ENCODE measurements at regions not wholly inside any gene's neighbourhood (a gene's known extent, or its start where the extent isn't known, plus 50 kb on each side); places are given as distances from the start of the nearest gene placed in this dataset.
A peak's percentile ranks its signal among the peaks of the same experiment; 100 is the strongest.

- Histone ChIP-seq H3K4me1 (ENCODE audit: control insufficient read depth in 3 of 3, insufficient read depth in 3 of 3, low read length in 3 of 3) (peaks cover 12 to 27% (median 18%) of the 10 kb centered on the region in 3 donors), H3K27ac (ENCODE audit: low read depth, low read length) (peak overlapping the region; percentile 68), H3K9me3 (ENCODE audit: control insufficient read depth in 3 of 3, low read length in 3 of 3) (no peaks in the 10 kb centered on the region), H3K4me3 (ENCODE audit: low read length in 3 of 3) (no peak overlapping the region), H3K36me3 (ENCODE audit: control insufficient read depth in 3 of 3, insufficient read depth in 3 of 3, low read length in 3 of 3) (no peaks in the 10 kb centered on the region), H3K27me3 (ENCODE audit: control insufficient read depth in 3 of 3, insufficient read depth in 3 of 3, low read length in 3 of 3) (peaks cover 0 to 4% (median 0%) of the 10 kb centered on the region in 3 donors), H3K9ac (ENCODE audit: low read depth in 1 of 3, low read length in 3 of 3) (peak overlapping the region in 1 of 3 donors; percentile 8)
Measured at GRCh38 chr5:171578049-171578828, 158.8 kb downstream of the FGF18 start.

GRCh38 chr5:171578829-171579491 lies 159.5 kb downstream of the FGF18 start:
- Histone ChIP-seq H3K4me3 (ENCODE audit: low read length in 3 of 3) (no peak overlapping the region), H3K9me3 (ENCODE audit: control insufficient read depth in 3 of 3, low read length in 3 of 3) (no peaks in the 10 kb centered on the region), H3K27ac (ENCODE audit: low read depth, low read length) (peak overlapping the region; percentile 68), H3K36me3 (ENCODE audit: control insufficient read depth in 3 of 3, insufficient read depth in 3 of 3, low read length in 3 of 3) (no peaks in the 10 kb centered on the region), H3K4me1 (ENCODE audit: control insufficient read depth in 3 of 3, insufficient read depth in 3 of 3, low read length in 3 of 3) (peaks cover 12 to 27% (median 18%) of the 10 kb centered on the region in 3 donors), H3K27me3 (ENCODE audit: control insufficient read depth in 3 of 3, insufficient read depth in 3 of 3, low read length in 3 of 3) (peaks cover 0 to 4% (median 0%) of the 10 kb centered on the region in 3 donors), H3K9ac (ENCODE audit: low read depth in 1 of 3, low read length in 3 of 3) (no peak overlapping the region)

- Histone ChIP-seq H3K4me3 (ENCODE audit: low read length in 3 of 3) (no peak overlapping the region), H3K27ac (ENCODE audit: low read depth, low read length) (peak overlapping the region; percentile 68), H3K27me3 (ENCODE audit: control insufficient read depth in 3 of 3, insufficient read depth in 3 of 3, low read length in 3 of 3) (peaks cover 0 to 4% (median 0%) of the 10 kb centered on the region in 3 donors), H3K9ac (ENCODE audit: low read depth in 1 of 3, low read length in 3 of 3) (no peak overlapping the region), H3K4me1 (ENCODE audit: control insufficient read depth in 3 of 3, insufficient read depth in 3 of 3, low read length in 3 of 3) (peaks cover 12 to 27% (median 18%) of the 10 kb centered on the region in 3 donors), H3K36me3 (ENCODE audit: control insufficient read depth in 3 of 3, insufficient read depth in 3 of 3, low read length in 3 of 3) (no peaks in the 10 kb centered on the region), H3K9me3 (ENCODE audit: control insufficient read depth in 3 of 3, low read length in 3 of 3) (no peaks in the 10 kb centered on the region)
Measured at GRCh38 chr5:171579976-171580411, 160.5 kb downstream of the FGF18 start.

DNA sequence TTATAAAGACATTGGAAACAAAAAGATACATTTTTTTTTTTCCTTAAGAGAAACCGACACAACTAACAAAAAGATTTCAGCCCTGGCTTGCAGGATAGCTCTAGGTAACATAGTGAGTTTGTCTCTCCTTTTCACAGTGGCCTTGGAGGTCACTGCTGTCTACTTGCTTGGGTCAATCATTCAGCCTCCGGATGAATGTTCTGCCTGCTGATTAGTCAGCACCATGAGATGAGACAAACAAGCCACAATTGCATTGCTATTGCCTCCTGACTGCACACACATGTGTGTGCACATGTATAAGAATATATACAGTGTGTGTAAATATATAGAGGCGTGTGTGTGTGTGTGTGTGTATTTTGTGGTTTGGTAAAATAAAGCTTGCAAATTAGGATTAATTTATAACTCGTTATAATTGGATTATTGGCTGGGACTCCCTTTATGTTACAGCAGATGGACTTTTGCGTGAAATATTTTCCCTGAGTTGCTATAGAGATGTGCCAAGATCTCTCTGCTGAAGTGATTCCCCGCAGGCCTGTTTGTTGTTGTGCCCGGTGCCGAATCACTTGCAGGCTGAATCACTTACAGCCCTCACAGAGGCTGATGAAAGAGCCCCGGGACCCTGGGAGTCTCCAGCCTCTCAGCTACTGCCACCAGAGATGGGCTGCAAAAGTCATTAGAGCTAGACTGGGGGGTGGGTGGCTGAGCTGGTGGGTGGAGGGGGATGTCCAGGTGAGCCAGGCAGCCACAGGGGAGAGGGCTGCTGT lies 161.2 kb downstream of the FGF18 start:
- Histone ChIP-seq H3K36me3 (ENCODE audit: control insufficient read depth in 3 of 3, insufficient read depth in 3 of 3, low read length in 3 of 3) (no peaks in the 10 kb centered on the region), H3K4me1 (ENCODE audit: control insufficient read depth in 3 of 3, insufficient read depth in 3 of 3, low read length in 3 of 3) (peaks cover 12 to 27% (median 18%) of the 10 kb centered on the region in 3 donors), H3K27me3 (ENCODE audit: control insufficient read depth in 3 of 3, insufficient read depth in 3 of 3, low read length in 3 of 3) (peaks cover 0 to 4% (median 0%) of the 10 kb centered on the region in 3 donors), H3K4me3 (ENCODE audit: low read length in 3 of 3) (no peak overlapping the region), H3K9me3 (ENCODE audit: control insufficient read depth in 3 of 3, low read length in 3 of 3) (no peaks in the 10 kb centered on the region), H3K9ac (ENCODE audit: low read depth in 1 of 3, low read length in 3 of 3) (no peak overlapping the region), H3K27ac (ENCODE audit: low read depth, low read length) (no peak overlapping the region)

DNA sequence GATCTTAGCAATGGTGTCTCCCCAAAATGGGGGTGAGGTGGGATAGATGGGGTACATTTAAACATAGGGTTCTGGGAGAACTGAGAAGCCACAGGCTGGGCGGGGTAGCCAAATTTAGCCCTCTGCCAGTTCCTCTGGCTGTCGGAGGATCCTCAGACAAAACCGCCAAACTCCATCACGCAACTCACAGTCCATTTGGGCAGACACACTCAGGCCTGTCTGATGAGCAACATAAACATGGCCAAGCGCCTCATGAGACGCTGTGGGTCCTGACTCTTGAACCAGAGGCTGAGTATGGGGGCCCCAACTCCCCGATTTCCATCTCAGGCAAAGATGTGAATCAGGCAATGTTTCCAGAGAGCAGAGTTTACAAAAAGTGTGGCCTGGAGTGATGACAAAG lies 162.3 kb downstream of the FGF18 start:
- no peak overlapping the region for H3K9ac ChIP-seq (ENCODE audit: low read depth in 1 of 3, low read length in 3 of 3)
- no peak overlapping the region for H3K4me3 ChIP-seq (ENCODE audit: low read length in 3 of 3)
- H3K4me1 ChIP-seq (ENCODE audit: control insufficient read depth in 3 of 3, insufficient read depth in 3 of 3, low read length in 3 of 3), result peaks cover 12 to 27% (median 18%) of the 10 kb centered on the region in 3 donors
- no peaks in the 10 kb centered on the region for H3K36me3 ChIP-seq (ENCODE audit: control insufficient read depth in 3 of 3, insufficient read depth in 3 of 3, low read length in 3 of 3)
- no peaks in the 10 kb centered on the region for H3K9me3 ChIP-seq (ENCODE audit: control insufficient read depth in 3 of 3, low read length in 3 of 3)
- peaks cover 0 to 4% (median 1%) of the 10 kb centered on the region in 3 donors for H3K27me3 ChIP-seq (ENCODE audit: control insufficient read depth in 3 of 3, insufficient read depth in 3 of 3, low read length in 3 of 3)
- H3K27ac ChIP-seq (ENCODE audit: low read depth, low read length), result no peak overlapping the region

DNA sequence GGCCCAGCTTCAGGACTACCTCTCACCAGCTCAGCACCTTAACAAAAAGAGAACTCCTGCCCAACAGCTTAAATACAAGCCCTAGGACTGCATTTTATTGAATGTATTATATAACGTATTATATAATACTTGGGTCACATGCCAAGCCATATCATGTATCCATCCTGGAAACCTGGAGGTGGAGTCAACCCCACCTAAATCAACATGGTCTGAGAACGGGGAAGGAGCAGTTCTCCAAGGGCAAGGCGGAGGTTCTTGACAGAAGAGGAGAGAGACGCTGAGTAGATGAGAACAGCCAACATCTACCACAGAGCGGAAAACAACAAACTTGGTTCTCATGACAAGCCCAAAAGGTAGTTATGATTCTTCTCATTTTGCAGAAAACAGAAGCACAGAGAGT lies 163.4 kb downstream of the FGF18 start:
- H3K4me1 ChIP-seq (ENCODE audit: control insufficient read depth in 3 of 3, insufficient read depth in 3 of 3, low read length in 3 of 3), result peaks cover 12 to 21% (median 17%) of the 10 kb centered on the region in 3 donors
- peaks cover 0 to 2% (median 0%) of the 10 kb centered on the region in 3 donors for H3K27me3 ChIP-seq (ENCODE audit: control insufficient read depth in 3 of 3, insufficient read depth in 3 of 3, low read length in 3 of 3)
- H3K27ac ChIP-seq (ENCODE audit: low read depth, low read length), result no peak overlapping the region
- no peaks in the 10 kb centered on the region for H3K9me3 ChIP-seq (ENCODE audit: control insufficient read depth in 3 of 3, low read length in 3 of 3)
- no peaks in the 10 kb centered on the region for H3K36me3 ChIP-seq (ENCODE audit: control insufficient read depth in 3 of 3, insufficient read depth in 3 of 3, low read length in 3 of 3)
- H3K4me3 ChIP-seq (ENCODE audit: low read length in 3 of 3), result no peak overlapping the region
- no peak overlapping the region for H3K9ac ChIP-seq (ENCODE audit: low read depth in 1 of 3, low read length in 3 of 3)

GRCh38 chr5:171585981-171586380 lies 166.5 kb downstream of the FGF18 start:
- Histone ChIP-seq H3K4me3 (ENCODE audit: low read length in 3 of 3) (no peak overlapping the region), H3K4me1 (ENCODE audit: control insufficient read depth in 3 of 3, insufficient read depth in 3 of 3, low read length in 3 of 3) (no peaks in the 10 kb centered on the region), H3K27ac (ENCODE audit: low read depth, low read length) (no peak overlapping the region), H3K9ac (ENCODE audit: low read depth in 1 of 3, low read length in 3 of 3) (no peak overlapping the region), H3K9me3 (ENCODE audit: control insufficient read depth in 3 of 3, low read length in 3 of 3) (no peaks in the 10 kb centered on the region), H3K36me3 (ENCODE audit: control insufficient read depth in 3 of 3, insufficient read depth in 3 of 3, low read length in 3 of 3) (no peaks in the 10 kb centered on the region), H3K27me3 (ENCODE audit: control insufficient read depth in 3 of 3, insufficient read depth in 3 of 3, low read length in 3 of 3) (peaks cover 0 to 9% (median 6%) of the 10 kb centered on the region in 3 donors)

- no peaks in the 10 kb centered on the region for H3K4me1 ChIP-seq (ENCODE audit: control insufficient read depth in 3 of 3, insufficient read depth in 3 of 3, low read length in 3 of 3)
- H3K4me3 ChIP-seq (ENCODE audit: low read length in 3 of 3), result no peak overlapping the region
- H3K27me3 ChIP-seq (ENCODE audit: control insufficient read depth in 3 of 3, insufficient read depth in 3 of 3, low read length in 3 of 3), result peaks cover 0 to 9% (median 6%) of the 10 kb centered on the region in 3 donors
- H3K9ac ChIP-seq (ENCODE audit: low read depth in 1 of 3, low read length in 3 of 3), result no peak overlapping the region
- no peaks in the 10 kb centered on the region for H3K9me3 ChIP-seq (ENCODE audit: control insufficient read depth in 3 of 3, low read length in 3 of 3)
- no peaks in the 10 kb centered on the region for H3K36me3 ChIP-seq (ENCODE audit: control insufficient read depth in 3 of 3, insufficient read depth in 3 of 3, low read length in 3 of 3)
- H3K27ac ChIP-seq (ENCODE audit: low read depth, low read length), result no peak overlapping the region
Measured at GRCh38 chr5:171586436-171586835, 167.0 kb downstream of the FGF18 start.

- Histone ChIP-seq H3K9ac (ENCODE audit: low read depth in 1 of 3, low read length in 3 of 3) (no peak overlapping the region), H3K36me3 (ENCODE audit: control insufficient read depth in 3 of 3, insufficient read depth in 3 of 3, low read length in 3 of 3) (no peaks in the 10 kb centered on the region), H3K4me1 (ENCODE audit: control insufficient read depth in 3 of 3, insufficient read depth in 3 of 3, low read length in 3 of 3) (no peaks in the 10 kb centered on the region), H3K27ac (ENCODE audit: low read depth, low read length) (no peak overlapping the region), H3K27me3 (ENCODE audit: control insufficient read depth in 3 of 3, insufficient read depth in 3 of 3, low read length in 3 of 3) (peaks cover 0 to 14% (median 6%) of the 10 kb centered on the region in 3 donors), H3K9me3 (ENCODE audit: control insufficient read depth in 3 of 3, low read length in 3 of 3) (no peaks in the 10 kb centered on the region), H3K4me3 (ENCODE audit: low read length in 3 of 3) (no peak overlapping the region)
Measured at GRCh38 chr5:171588046-171588445, 168.6 kb downstream of the FGF18 start.
